SK-N-SH (cell line): ENCODE measurements at regions not wholly inside any gene's neighbourhood (a gene's known extent, or its start where the extent isn't known, plus 50 kb on each side); places are given as distances from the start of the nearest gene placed in this dataset.

ENCODE experiments used
- CTCF ChIA-PET: fragments of 300-600, 350-600 bp; formaldehyde crosslinking; extraction: SDS; loops from one replicate; lab custom pipeline; 2021; lab: Yijun Ruan, JAX
- POLR2A ChIA-PET: fragments of 350-600 bp; sonication (Branson Sonifier 250); formaldehyde crosslinking; extraction: SDS; loops from one replicate; lab custom pipeline; 2020; ENCODE audit warnings: antibody characterized with exemption, inconsistent platforms; lab: Yijun Ruan, JAX
- DNase-seq: peaks from one replicate; pipeline ENCODE4 v3.0.0; 2012
- H2AFZ ChIP-seq: fragments of 200-600 bp; sonication (generic); 2 replicates; pipeline ENCODE4 v1.8.1; 2016; ENCODE audit warnings: antibody characterized with exemption, mild to moderate bottlenecking, low read depth
- H3F3A ChIP-seq: fragments of 200-600 bp; sonication (generic); replicated peaks from 2 replicates; pipeline ENCODE3; 2016; ENCODE audit warnings: antibody characterized with exemption, mild to moderate bottlenecking; ENCODE audit not compliant: insufficient read depth
- H3K27ac ChIP-seq, 2 experiments: fragments of 200-500 bp in 1 of 2; fragments of 200-600 bp in 1 of 2; sonication (Bioruptor generic) in 1 of 2; sonication (generic), shearing (Covaris generic) in 1 of 2; 2 replicates each; pipeline versions ENCODE4 v1.5.1 to v1.6.1; 2014 to 2016; ENCODE audit warnings: low read depth in 2 of 2, inconsistent platforms in 1 of 2, low read length in 1 of 2, mild to moderate bottlenecking in 1 of 2, mixed read lengths in 1 of 2
- H3K27me3 ChIP-seq: fragments of 200-600 bp; sonication (generic), shearing (Covaris generic); 2 replicates; pipeline ENCODE4 v1.6.1; 2016; ENCODE audit warnings: mixed run types; ENCODE audit not compliant: insufficient read depth
- H3K36me3 ChIP-seq, 2 experiments: fragments of 200-500 bp in 1 of 2; fragments of 200-600 bp in 1 of 2; sonication (Bioruptor generic) in 1 of 2; sonication (generic) in 1 of 2; replicated peaks in 1 of 2; 2 replicates each; pipeline versions ENCODE3 to v1.5.1; 2014 to 2016; ENCODE audit warnings: low read length in 1 of 2, mild to moderate bottlenecking in 1 of 2; ENCODE audit not compliant: insufficient read depth in 2 of 2, control insufficient read depth in 1 of 2
- H3K4me1 ChIP-seq, 2 experiments: fragments of 200-500 bp in 1 of 2; fragments of 200-600 bp in 1 of 2; sonication (Bioruptor generic) in 1 of 2; sonication (generic), shearing (Covaris generic) in 1 of 2; 2 replicates each; pipeline versions ENCODE4 v1.5.1 to v1.6.1; 2014 to 2016; ENCODE audit warnings: low read depth in 1 of 2, low read length in 1 of 2, mixed run types in 1 of 2; ENCODE audit not compliant: insufficient read depth in 2 of 2, control insufficient read depth in 1 of 2
- H3K4me2 ChIP-seq: fragments of 200-600 bp; sonication (generic), shearing (Covaris generic); 2 replicates; pipeline ENCODE4 v1.6.1; 2017; ENCODE audit warnings: mixed run types
- H3K4me3 ChIP-seq, 2 experiments: fragments of 200-500 bp in 1 of 2; fragments of 200-600 bp in 1 of 2; sonication (Bioruptor generic) in 1 of 2; sonication (generic), shearing (Covaris generic) in 1 of 2; 2 replicates each; pipeline versions ENCODE4 v1.5.1 to v1.8.1; 2014 to 2016; ENCODE audit warnings: low read depth in 2 of 2, inconsistent platforms in 1 of 2, low read length in 1 of 2, mild to moderate bottlenecking in 1 of 2, mixed read lengths in 1 of 2, moderate library complexity in 1 of 2
- H3K79me2 ChIP-seq: fragments of 200-600 bp; sonication (generic); 2 replicates; pipeline ENCODE4 v1.8.1; 2017; ENCODE audit warnings: mild to moderate bottlenecking; ENCODE audit not compliant: insufficient read depth
- H3K9ac ChIP-seq: fragments of 200-600 bp; sonication (generic); 2 replicates; pipeline ENCODE4 v1.6.1; 2017; ENCODE audit warnings: mixed run types
- H3K9me2 ChIP-seq: fragments of 200-600 bp; sonication (generic); 2 replicates; pipeline ENCODE4 v1.6.1; 2017; ENCODE audit warnings: mixed run types
- H3K9me3 ChIP-seq: fragments of 200-600 bp; sonication (generic); 2 replicates; pipeline ENCODE4 v1.6.1; 2017; ENCODE audit warnings: mixed run types, mild to moderate bottlenecking, moderate library complexity
- H4K20me1 ChIP-seq: fragments of 200-600 bp; sonication (generic); 2 replicates; pipeline ENCODE4 v1.6.1; 2017; ENCODE audit warnings: mild to moderate bottlenecking, mixed run types; ENCODE audit not compliant: insufficient read depth
- CHD2 ChIP-seq: fragments of 150-350 bp; IDR thresholded peaks from 2 replicates; pipeline ENCODE4 v1.6.1; 2018; ENCODE audit warnings: low read length; ENCODE audit not compliant: partially characterized antibody
- FOSL2 ChIP-seq: IDR thresholded peaks from 2 replicates; pipeline ENCODE4 v1.4.0; 2012; ENCODE audit warnings: low read depth, mild to moderate bottlenecking, moderate library complexity, borderline replicate concordance
- FOXJ3 ChIP-seq: sonication (generic); formaldehyde crosslinking; IDR thresholded peaks from 2 replicates; pipeline ENCODE4 v1.5.1; 2020; ENCODE audit warnings: mild to moderate bottlenecking, missing genetic modification reagents
- FOXM1 ChIP-seq: IDR thresholded peaks from 2 replicates; pipeline ENCODE4 v1.4.0; 2012; ENCODE audit warnings: low read depth, mild to moderate bottlenecking
- GATA2 ChIP-seq: sonication (generic); formaldehyde crosslinking; IDR thresholded peaks from 2 replicates; pipeline ENCODE4 v1.5.0; 2020; ENCODE audit warnings: mild to moderate bottlenecking, missing genetic modification reagents
- MXI1 ChIP-seq: IDR thresholded peaks from 2 replicates; pipeline ENCODE4 v1.6.1; 2012; ENCODE audit warnings: mild to moderate bottlenecking, low read depth, low read length, improper control_type of control experiment
- NFIC ChIP-seq: IDR thresholded peaks from 2 replicates; pipeline ENCODE4 v1.4.0; 2012; ENCODE audit warnings: borderline replicate concordance
- POLR2AphosphoS5 ChIP-seq: IDR thresholded peaks from 2 replicates; pipeline ENCODE4 v1.6.1; 2012; ENCODE audit warnings: low read depth, low read length
- RCOR1 ChIP-seq: fragments of 150-350 bp; IDR thresholded peaks from 2 replicates; pipeline ENCODE4 v1.6.1; 2017; ENCODE audit warnings: antibody characterized with exemption, low read length
- RFX5 ChIP-seq: IDR thresholded peaks from 2 replicates; pipeline ENCODE4 v1.6.1; 2012; ENCODE audit warnings: mild to moderate bottlenecking, improper control_type of control experiment, low read length
- SMC3 ChIP-seq: IDR thresholded peaks from 2 replicates; pipeline ENCODE4 v1.6.1; 2012; ENCODE audit warnings: low read depth, low read length, improper control_type of control experiment
- TAF1 ChIP-seq: IDR thresholded peaks from 2 replicates; pipeline ENCODE4 v1.6.1; 2012; ENCODE audit warnings: low read depth, mild to moderate bottlenecking, low read length, moderate library complexity, borderline replicate concordance
- TCF12 ChIP-seq: IDR thresholded peaks from 2 replicates; pipeline ENCODE4 v1.4.0; 2012
- WGBS: methylation state at CpG from one replicate; pipeline ENCODE4 v1.1.6; 2017; ENCODE audit warnings: low lambda C conversion rate; 5-methylcytosine and 5-hydroxymethylcytosine counted together
- TF ChIP-seq, protein P1 (sequence below): IDR thresholded peaks from 2 replicates; pipeline ENCODE4 v1.4.0; 2012; ENCODE audit warnings: low read depth, borderline replicate concordance
- TF ChIP-seq, protein P2 (sequence below): fragments of 150-350 bp; IDR thresholded peaks from 2 replicates; pipeline ENCODE4 v1.6.1; 2016; ENCODE audit warnings: mild to moderate bottlenecking, low read depth, low read length
- TF ChIP-seq, protein P3 (sequence below): IDR thresholded peaks from 2 replicates; pipeline ENCODE4 v1.4.0; 2012; ENCODE audit warnings: low read depth, borderline replicate concordance
- TF ChIP-seq, protein P4 (sequence below): IDR thresholded peaks from 2 replicates; pipeline ENCODE4 v1.4.0; 2012; ENCODE audit warnings: low read depth

DNA sequence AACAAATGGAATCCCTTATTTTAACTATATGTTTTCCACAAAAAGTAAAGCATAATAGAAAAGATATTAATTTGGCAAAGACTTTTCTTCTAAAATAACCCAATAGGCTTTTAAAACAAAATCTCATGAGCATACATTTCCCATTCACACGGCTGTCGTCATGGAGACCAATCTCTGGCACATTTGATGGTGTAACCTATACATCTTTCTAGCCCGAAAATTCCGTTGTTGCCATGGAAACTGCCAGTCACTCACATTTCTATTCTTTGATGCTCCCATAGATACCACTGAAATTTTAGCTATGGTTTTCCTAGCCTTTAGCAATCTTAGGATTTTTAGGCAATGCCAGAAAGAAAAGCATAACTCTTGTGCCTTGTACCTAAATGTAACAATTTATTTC, 262.9 kb upstream of the TRPM3 start:
- WGBS: 3% methylated on average over 4 of the region's 4 CpGs
- no peaks in the 10 kb centered on the region for H4K20me1 ChIP-seq
- H2AFZ ChIP-seq: no peak overlapping the region
- POLR2A ChIA-PET: no interaction called here
- H3K36me3 ChIP-seq: no peaks in the 10 kb centered on the region
- no peaks in the 10 kb centered on the region for H3K79me2 ChIP-seq
- no peak overlapping the region for H3K4me2 ChIP-seq
- no peaks in the 10 kb centered on the region for H3F3A ChIP-seq
- no peak overlapping the region for H3K4me3 ChIP-seq
- CTCF ChIA-PET: no interaction called here
- H3K27me3 ChIP-seq: no peaks in the 10 kb centered on the region; the same call in 1 of the 2 replicates
- no peaks in the 10 kb centered on the region for H3K9me3 ChIP-seq
- DNase-seq: no peak
- TF ChIP-seq FOXJ3 (no peak), NFIC (no peak), MXI1 (no peak), SMC3 (no peak), GATA2 (CRISPR knock-in tag) (no peak), TCF12 (no peak), FOSL2 (no peak), RFX5 (no peak), CHD2 (no peak), POLR2AphosphoS5 (no peak), RCOR1 (no peak), TAF1 (no peak), FOXM1 (no peak)
- TF ChIP-seq, protein P1, sequence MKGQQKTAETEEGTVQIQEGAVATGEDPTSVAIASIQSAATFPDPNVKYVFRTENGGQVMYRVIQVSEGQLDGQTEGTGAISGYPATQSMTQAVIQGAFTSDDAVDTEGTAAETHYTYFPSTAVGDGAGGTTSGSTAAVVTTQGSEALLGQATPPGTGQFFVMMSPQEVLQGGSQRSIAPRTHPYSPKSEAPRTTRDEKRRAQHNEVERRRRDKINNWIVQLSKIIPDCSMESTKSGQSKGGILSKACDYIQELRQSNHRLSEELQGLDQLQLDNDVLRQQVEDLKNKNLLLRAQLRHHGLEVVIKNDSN: no peak
- TF ChIP-seq, protein P2, sequence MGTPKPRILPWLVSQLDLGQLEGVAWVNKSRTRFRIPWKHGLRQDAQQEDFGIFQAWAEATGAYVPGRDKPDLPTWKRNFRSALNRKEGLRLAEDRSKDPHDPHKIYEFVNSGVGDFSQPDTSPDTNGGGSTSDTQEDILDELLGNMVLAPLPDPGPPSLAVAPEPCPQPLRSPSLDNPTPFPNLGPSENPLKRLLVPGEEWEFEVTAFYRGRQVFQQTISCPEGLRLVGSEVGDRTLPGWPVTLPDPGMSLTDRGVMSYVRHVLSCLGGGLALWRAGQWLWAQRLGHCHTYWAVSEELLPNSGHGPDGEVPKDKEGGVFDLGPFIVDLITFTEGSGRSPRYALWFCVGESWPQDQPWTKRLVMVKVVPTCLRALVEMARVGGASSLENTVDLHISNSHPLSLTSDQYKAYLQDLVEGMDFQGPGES: no peak
- TF ChIP-seq, protein P3, sequence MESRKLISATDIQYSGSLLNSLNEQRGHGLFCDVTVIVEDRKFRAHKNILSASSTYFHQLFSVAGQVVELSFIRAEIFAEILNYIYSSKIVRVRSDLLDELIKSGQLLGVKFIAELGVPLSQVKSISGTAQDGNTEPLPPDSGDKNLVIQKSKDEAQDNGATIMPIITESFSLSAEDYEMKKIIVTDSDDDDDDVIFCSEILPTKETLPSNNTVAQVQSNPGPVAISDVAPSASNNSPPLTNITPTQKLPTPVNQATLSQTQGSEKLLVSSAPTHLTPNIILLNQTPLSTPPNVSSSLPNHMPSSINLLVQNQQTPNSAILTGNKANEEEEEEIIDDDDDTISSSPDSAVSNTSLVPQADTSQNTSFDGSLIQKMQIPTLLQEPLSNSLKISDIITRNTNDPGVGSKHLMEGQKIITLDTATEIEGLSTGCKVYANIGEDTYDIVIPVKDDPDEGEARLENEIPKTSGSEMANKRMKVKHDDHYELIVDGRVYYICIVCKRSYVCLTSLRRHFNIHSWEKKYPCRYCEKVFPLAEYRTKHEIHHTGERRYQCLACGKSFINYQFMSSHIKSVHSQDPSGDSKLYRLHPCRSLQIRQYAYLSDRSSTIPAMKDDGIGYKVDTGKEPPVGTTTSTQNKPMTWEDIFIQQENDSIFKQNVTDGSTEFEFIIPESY: no peak
- TF ChIP-seq, protein P4, sequence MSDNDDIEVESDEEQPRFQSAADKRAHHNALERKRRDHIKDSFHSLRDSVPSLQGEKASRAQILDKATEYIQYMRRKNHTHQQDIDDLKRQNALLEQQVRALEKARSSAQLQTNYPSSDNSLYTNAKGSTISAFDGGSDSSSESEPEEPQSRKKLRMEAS: no peak
- TF ChIP-seq, all 33 proteins: peak for 0
- no peaks in the 10 kb centered on the region for H3K4me1 ChIP-seq
- no peaks in the 10 kb centered on the region for H3K9me2 ChIP-seq
- H3K9ac ChIP-seq: no peak overlapping the region
- H3K27ac ChIP-seq: no peak overlapping the region
